ENCODE measurements at regions not wholly inside any gene's neighbourhood (a gene's known extent, or its start where the extent isn't known, plus 50 kb on each side); places are given as distances from the start of the nearest gene placed in this dataset.

- DNase-seq (no peak), ATAC-seq (replicated peaks in 1 of 2) (no peak)
- H3K9me3 Mint-ChIP-seq, result peaks cover 1 to 4% of the 10 kb centered on the region in 2 donors
- no peaks in the 10 kb centered on the region for H3K27me3 Mint-ChIP-seq (ENCODE audit: low read depth)
- H3K4me1 Mint-ChIP-seq (ENCODE audit: low read depth), result no peaks in the 10 kb centered on the region
- H3K36me3 Mint-ChIP-seq (ENCODE audit: insufficient read depth in 2 of 2), result no peaks in the 10 kb centered on the region
- no peak overlapping the region for H3K4me3 Mint-ChIP-seq
- no peak overlapping the region for H3K27ac Mint-ChIP-seq
Measured at GRCh38 chr14:41313196-41313595, 293.5 kb upstream of the LRFN5 start.

- DNase-seq (no peak), ATAC-seq (replicated peaks in 1 of 2) (no peak)
- Mint-ChIP-seq H3K9me3 (peaks cover 0 to 4% of the 10 kb centered on the region in 2 donors), H3K4me3 (no peak overlapping the region), H3K27ac (no peak overlapping the region), H3K36me3 (ENCODE audit: insufficient read depth in 2 of 2) (peaks cover 0 to 2% of the 10 kb centered on the region in 2 donors), H3K4me1 (ENCODE audit: low read depth) (no peaks in the 10 kb centered on the region), H3K27me3 (ENCODE audit: low read depth) (no peaks in the 10 kb centered on the region)
Measured at GRCh38 chr14:41303506-41303905, 303.2 kb upstream of the LRFN5 start.

GRCh38 chr14:41302776-41303175 lies 303.9 kb upstream of the LRFN5 start:
- DNase-seq (no peak), ATAC-seq (replicated peaks in 1 of 2) (no peak)
- H3K36me3 Mint-ChIP-seq (ENCODE audit: insufficient read depth in 2 of 2), result peaks cover 0 to 2% of the 10 kb centered on the region in 2 donors
- no peak overlapping the region for H3K27ac Mint-ChIP-seq
- peaks cover 0 to 4% of the 10 kb centered on the region in 2 donors for H3K9me3 Mint-ChIP-seq
- no peak overlapping the region for H3K4me3 Mint-ChIP-seq
- no peaks in the 10 kb centered on the region for H3K27me3 Mint-ChIP-seq (ENCODE audit: low read depth)
- H3K4me1 Mint-ChIP-seq (ENCODE audit: low read depth), result no peaks in the 10 kb centered on the region

GRCh38 chr14:41299924-41300323 lies 306.8 kb upstream of the LRFN5 start:
- H3K27me3 Mint-ChIP-seq (ENCODE audit: low read depth), result no peaks in the 10 kb centered on the region
- no peak for ATAC-seq (replicated peaks in 1 of 2)
- H3K4me1 Mint-ChIP-seq (ENCODE audit: low read depth), result no peaks in the 10 kb centered on the region
- H3K9me3 Mint-ChIP-seq, result no peaks in the 10 kb centered on the region
- no peak overlapping the region for H3K27ac Mint-ChIP-seq
- no peaks in the 10 kb centered on the region for H3K36me3 Mint-ChIP-seq (ENCODE audit: insufficient read depth in 2 of 2)
- H3K4me3 Mint-ChIP-seq, result no peak overlapping the region
- no peak for DNase-seq

GRCh38 chr14:41298328-41298690 lies 308.4 kb upstream of the LRFN5 start:
- no peak overlapping the region for H3K4me3 Mint-ChIP-seq
- H3K9me3 Mint-ChIP-seq, result peaks cover 2 to 3% of the 10 kb centered on the region in 2 donors
- ATAC-seq (replicated peaks in 1 of 2) (no peak), DNase-seq (no peak)
- H3K27ac Mint-ChIP-seq, result no peak overlapping the region
- no peaks in the 10 kb centered on the region for H3K36me3 Mint-ChIP-seq (ENCODE audit: insufficient read depth in 2 of 2)
- H3K27me3 Mint-ChIP-seq (ENCODE audit: low read depth), result no peaks in the 10 kb centered on the region
- no peaks in the 10 kb centered on the region for H3K4me1 Mint-ChIP-seq (ENCODE audit: low read depth)

- H3K9me3 Mint-ChIP-seq, result peaks cover 2 to 3% of the 10 kb centered on the region in 2 donors
- H3K36me3 Mint-ChIP-seq (ENCODE audit: insufficient read depth in 2 of 2), result no peaks in the 10 kb centered on the region
- H3K4me3 Mint-ChIP-seq, result no peak overlapping the region
- no peak overlapping the region for H3K27ac Mint-ChIP-seq
- H3K27me3 Mint-ChIP-seq (ENCODE audit: low read depth), result no peaks in the 10 kb centered on the region
- no peaks in the 10 kb centered on the region for H3K4me1 Mint-ChIP-seq (ENCODE audit: low read depth)
- DNase-seq (no peak), ATAC-seq (replicated peaks in 1 of 2) (no peak)
Measured at GRCh38 chr14:41297576-41298327, 308.9 kb upstream of the LRFN5 start.

- no peaks in the 10 kb centered on the region for H3K36me3 Mint-ChIP-seq (ENCODE audit: insufficient read depth in 2 of 2)
- ATAC-seq (replicated peaks in 1 of 2) (no peak), DNase-seq (no peak)
- H3K4me3 Mint-ChIP-seq, result no peak overlapping the region
- no peaks in the 10 kb centered on the region for H3K27me3 Mint-ChIP-seq (ENCODE audit: low read depth)
- no peaks in the 10 kb centered on the region for H3K4me1 Mint-ChIP-seq (ENCODE audit: low read depth)
- H3K9me3 Mint-ChIP-seq, result peaks cover 2 to 6% of the 10 kb centered on the region in 2 donors
- H3K27ac Mint-ChIP-seq, result no peak overlapping the region
Measured at GRCh38 chr14:41295734-41296133, 310.9 kb upstream of the LRFN5 start.

GRCh38 chr14:41289025-41289424 lies 317.7 kb upstream of the LRFN5 start:
- peaks cover 3 to 14% of the 10 kb centered on the region in 2 donors for H3K9me3 Mint-ChIP-seq
- no peak for DNase-seq
- H3K27me3 Mint-ChIP-seq (ENCODE audit: low read depth), result no peaks in the 10 kb centered on the region
- no peak overlapping the region for H3K27ac Mint-ChIP-seq
- peaks cover 0 to 5% of the 10 kb centered on the region in 2 donors for H3K36me3 Mint-ChIP-seq (ENCODE audit: insufficient read depth in 2 of 2)
- H3K4me3 Mint-ChIP-seq, result no peak overlapping the region
- H3K4me1 Mint-ChIP-seq (ENCODE audit: low read depth), result no peaks in the 10 kb centered on the region
- ATAC-seq (replicated peaks in 1 of 2), result no peak

- Mint-ChIP-seq H3K4me3 (no peak overlapping the region), H3K4me1 (ENCODE audit: low read depth) (no peaks in the 10 kb centered on the region), H3K9me3 (peaks cover 3 to 12% of the 10 kb centered on the region in 2 donors), H3K27ac (no peak overlapping the region), H3K36me3 (ENCODE audit: insufficient read depth in 2 of 2) (peaks cover 0 to 5% of the 10 kb centered on the region in 2 donors), H3K27me3 (ENCODE audit: low read depth) (no peaks in the 10 kb centered on the region)
- no peak for ATAC-seq (replicated peaks in 1 of 2)
- DNase-seq, result no peak
Measured at GRCh38 chr14:41285186-41285748, 321.4 kb upstream of the LRFN5 start.

- Mint-ChIP-seq H3K27ac (no peak overlapping the region), H3K27me3 (ENCODE audit: low read depth) (no peaks in the 10 kb centered on the region), H3K36me3 (ENCODE audit: insufficient read depth in 2 of 2) (no peaks in the 10 kb centered on the region), H3K4me1 (ENCODE audit: low read depth) (no peaks in the 10 kb centered on the region), H3K9me3 (peaks cover 2 to 6% of the 10 kb centered on the region in 2 donors), H3K4me3 (no peak overlapping the region)
- ATAC-seq (replicated peaks in 1 of 2), result no peak
- no peak for DNase-seq
Measured at GRCh38 chr14:41280745-41281144, 325.9 kb upstream of the LRFN5 start.

- Mint-ChIP-seq H3K9me3 (peaks cover 2 to 6% of the 10 kb centered on the region in 2 donors), H3K4me3 (no peak overlapping the region), H3K36me3 (ENCODE audit: insufficient read depth in 2 of 2) (no peaks in the 10 kb centered on the region), H3K27me3 (ENCODE audit: low read depth) (no peaks in the 10 kb centered on the region), H3K4me1 (ENCODE audit: low read depth) (no peaks in the 10 kb centered on the region), H3K27ac (no peak overlapping the region)
- DNase-seq (no peak), ATAC-seq (replicated peaks in 1 of 2) (no peak)
Measured at GRCh38 chr14:41277450-41277849, 329.2 kb upstream of the LRFN5 start.

GRCh38 chr14:41257476-41257875 lies 349.2 kb upstream of the LRFN5 start:
- Mint-ChIP-seq H3K27ac (no peak overlapping the region), H3K9me3 (peaks cover 1 to 3% of the 10 kb centered on the region in 2 donors), H3K4me1 (ENCODE audit: low read depth) (no peaks in the 10 kb centered on the region), H3K4me3 (no peak overlapping the region), H3K27me3 (ENCODE audit: low read depth) (no peaks in the 10 kb centered on the region), H3K36me3 (ENCODE audit: insufficient read depth in 2 of 2) (no peaks in the 10 kb centered on the region)
- DNase-seq (no peak), ATAC-seq (replicated peaks in 1 of 2) (no peak)

GRCh38 chr14:41235466-41235865 lies 371.2 kb upstream of the LRFN5 start:
- DNase-seq (no peak), ATAC-seq (replicated peaks in 1 of 2) (no peak)
- H3K27me3 Mint-ChIP-seq (ENCODE audit: low read depth), result no peaks in the 10 kb centered on the region
- H3K4me3 Mint-ChIP-seq, result no peak overlapping the region
- H3K4me1 Mint-ChIP-seq (ENCODE audit: low read depth), result no peaks in the 10 kb centered on the region
- H3K36me3 Mint-ChIP-seq (ENCODE audit: insufficient read depth in 2 of 2), result no peaks in the 10 kb centered on the region
- H3K9me3 Mint-ChIP-seq, result peaks cover 3 to 5% of the 10 kb centered on the region in 2 donors
- H3K27ac Mint-ChIP-seq, result no peak overlapping the region

GRCh38 chr14:41230683-41231082 lies 376.0 kb upstream of the LRFN5 start:
- H3K36me3 Mint-ChIP-seq (ENCODE audit: insufficient read depth in 2 of 2), result no peaks in the 10 kb centered on the region
- no peaks in the 10 kb centered on the region for H3K27me3 Mint-ChIP-seq (ENCODE audit: low read depth)
- peaks cover 0 to 3% of the 10 kb centered on the region in 2 donors for H3K9me3 Mint-ChIP-seq
- DNase-seq (no peak), ATAC-seq (replicated peaks in 1 of 2) (no peak)
- no peaks in the 10 kb centered on the region for H3K4me1 Mint-ChIP-seq (ENCODE audit: low read depth)
- no peak overlapping the region for H3K27ac Mint-ChIP-seq
- H3K4me3 Mint-ChIP-seq, result no peak overlapping the region
